HepG2 (cell line): ENCODE measurements at regions not wholly inside any gene's neighbourhood (a gene's known extent, or its start where the extent isn't known, plus 50 kb on each side); places are given as distances from the start of the nearest gene placed in this dataset.
A peak's percentile ranks its signal among the peaks of the same experiment; 100 is the strongest.

Source experiments
- BORCS8-MEF2B ChIP-seq: sonication (generic); formaldehyde crosslinking; IDR thresholded peaks from 2 replicates; pipeline ENCODE4 v1.8.0; 2022; ENCODE audit warnings: mild to moderate bottlenecking, missing genetic modification reagents
- FOXA3 ChIP-seq: IDR thresholded peaks from 2 replicates; pipeline ENCODE4 v1.6.1; 2016; ENCODE audit warnings: missing genetic modification reagents, missing compliant biosample characterization
- GABPA ChIP-seq, 2 experiments: IDR thresholded peaks; 2 replicates each; pipeline ENCODE4 v1.6.1; 2011 to 2016; ENCODE audit warnings: low read depth in 2 of 2, low read length in 1 of 2, missing biosample characterization in 1 of 2, missing genetic modification characterization in 1 of 2
- GABPB1 ChIP-seq: IDR thresholded peaks from 2 replicates; pipeline ENCODE4 v1.6.1; 2016; ENCODE audit warnings: mild to moderate bottlenecking, missing genetic modification reagents, moderate library complexity, missing compliant biosample characterization
- IKZF4 ChIP-seq: sonication (generic); formaldehyde crosslinking; IDR thresholded peaks from 2 replicates; pipeline ENCODE4 v1.5.1; 2020; ENCODE audit warnings: borderline replicate concordance, mild to moderate bottlenecking, low read depth, missing genetic modification reagents; ENCODE audit errors: not compliant biosample characterization
- KLF16 ChIP-seq, 2 experiments: sonication (generic) in 1 of 2; formaldehyde crosslinking in 1 of 2; IDR thresholded peaks; 2 replicates each; pipeline versions ENCODE4 v1.6.1 to v1.8.0; 2016 to 2023; ENCODE audit warnings: missing genetic modification reagents in 2 of 2, missing compliant biosample characterization in 1 of 2
- MAFG ChIP-seq: sonication (generic); formaldehyde crosslinking; IDR thresholded peaks from 2 replicates; pipeline ENCODE4 v1.5.1; 2020; ENCODE audit warnings: mild to moderate bottlenecking, missing genetic modification reagents
- PPARG ChIP-seq: conservative IDR thresholded peaks from 2 replicates; pipeline ENCODE4 v1.6.1; 2016; ENCODE audit warnings: missing biosample characterization, missing genetic modification reagents
- RFX1 ChIP-seq: fragments of 450-650 bp; IDR thresholded peaks from 2 replicates; pipeline ENCODE4 v1.6.1; 2017
- SIX4 ChIP-seq: sonication (generic); formaldehyde crosslinking; IDR thresholded peaks from 2 replicates; pipeline ENCODE4 v1.4.0; 2020; ENCODE audit warnings: missing genetic modification reagents
- THYN1 ChIP-seq: sonication (generic); formaldehyde crosslinking; IDR thresholded peaks from 2 replicates; pipeline ENCODE4 v1.8.1; 2023; ENCODE audit warnings: low read depth, mild to moderate bottlenecking, moderate library complexity, missing genetic modification reagents, borderline replicate concordance
- YEATS4 ChIP-seq: sonication (generic); formaldehyde crosslinking; IDR thresholded peaks from 2 replicates; pipeline ENCODE4 v1.4.0; 2020; ENCODE audit warnings: missing genetic modification reagents, borderline replicate concordance
- ZBTB40 ChIP-seq, 2 experiments: fragments of 450-650 bp in 1 of 2; sonication (generic) in 1 of 2; formaldehyde crosslinking in 1 of 2; IDR thresholded peaks; 2 replicates each; pipeline versions ENCODE4 v1.6.1 to v1.8.0; 2016 to 2022; ENCODE audit warnings: antibody characterized with exemption in 1 of 2, mild to moderate bottlenecking in 1 of 2, missing genetic modification reagents in 1 of 2
- ZNF10 ChIP-seq: sonication (generic); formaldehyde crosslinking; IDR thresholded peaks from 2 replicates; pipeline ENCODE4 v1.4.0; 2020; ENCODE audit warnings: mild to moderate bottlenecking, low read depth, missing genetic modification reagents, borderline replicate concordance
- ZNF414 ChIP-seq: sonication (generic); formaldehyde crosslinking; IDR thresholded peaks from 2 replicates; pipeline ENCODE4 v1.5.0; 2020; ENCODE audit warnings: missing genetic modification reagents
- ZNF441 ChIP-seq: sonication (generic); formaldehyde crosslinking; IDR thresholded peaks from 2 replicates; pipeline ENCODE4 v1.7.0; 2021; ENCODE audit warnings: missing genetic modification reagents, borderline replicate concordance

DNA sequence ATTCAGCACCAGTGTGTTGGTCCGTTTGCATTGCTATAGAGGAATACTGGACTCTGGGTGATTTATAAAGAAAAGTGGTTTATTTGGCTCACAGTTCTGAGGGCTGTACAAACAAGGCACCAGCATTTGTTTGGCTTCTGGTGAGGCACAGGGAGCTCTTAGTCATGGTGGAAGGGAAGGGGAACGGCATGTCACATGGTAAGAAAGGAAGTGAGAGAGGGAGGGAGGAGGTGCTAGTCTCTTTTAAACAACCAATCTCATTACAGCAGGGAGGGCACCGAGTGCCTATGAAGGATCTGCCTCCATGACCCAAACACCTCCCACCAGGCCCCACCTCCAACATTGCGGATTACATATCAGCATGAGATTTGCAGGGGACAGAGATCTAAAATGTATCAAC lies 143.9 kb upstream of the DLX2 start (continued):
- no peak for TF ChIP-seq IKZF4
- TF ChIP-seq MAFG (CRISPR knock-in tag): no peak
- no peak for TF ChIP-seq BORCS8-MEF2B (CRISPR knock-in tag)
- TF ChIP-seq KLF16 (CRISPR knock-in tag; IDR thresholded peaks at IDR 0.05): no peak
- TF ChIP-seq GABPA (IDR thresholded peaks at IDR 0.05; ENCODE audit: low read depth, low read length): no peak
- peak; percentile 72 for TF ChIP-seq GABPA (CRISPR knock-in tag; IDR thresholded peaks at IDR 0.05; ENCODE audit: low read depth)
- no peak for TF ChIP-seq YEATS4 (CRISPR knock-in tag)
- TF ChIP-seq FOXA3 (CRISPR knock-in tag): peak; percentile 31; the same call in 1 of the 2 replicates
- TF ChIP-seq THYN1 (CRISPR knock-in tag): no peak
- TF ChIP-seq GABPB1 (CRISPR knock-in tag): peak; percentile 51; the same call in 1 of the 2 replicates
- TF ChIP-seq ZNF441 (CRISPR knock-in tag): no peak
- no peak for TF ChIP-seq ZBTB40 (IDR thresholded peaks at IDR 0.05)
- no peak for TF ChIP-seq ZBTB40 (CRISPR knock-in tag; IDR thresholded peaks at IDR 0.05)
- TF ChIP-seq ZNF10 (CRISPR knock-in tag): no peak
- no peak for TF ChIP-seq SIX4 (CRISPR knock-in tag)
- no peak for TF ChIP-seq RFX1
- no peak for TF ChIP-seq PPARG (CRISPR knock-in tag)
- no peak for TF ChIP-seq ZNF414 (CRISPR knock-in tag)
